Frontal cortex (tissue), 3 donors: ENCODE measurements at regions not wholly inside any gene's neighbourhood (a gene's known extent, or its start where the extent isn't known, plus 50 kb on each side); places are given as distances from the start of the nearest gene placed in this dataset.
"Not testable (repeated sequence)": the region's sequence is repeated elsewhere in the genome, so short reads cannot be mapped to it uniquely, and the experiment has no call there.

Source experiments
- DNase-seq, 2 donors: peaks; one replicate each; pipeline ENCODE4 v3.0.0; 2012; ENCODE audit warnings: low spot score in 2 of 2
- FAIRE-seq: peaks from 2 replicates; lab custom pipeline; 2012; peaks lifted over from hg19 to GRCh38; lab: Jason Lieb, UNC
- donor health status: control.
- donor health status: control.
- donor health status: control.

DNA sequence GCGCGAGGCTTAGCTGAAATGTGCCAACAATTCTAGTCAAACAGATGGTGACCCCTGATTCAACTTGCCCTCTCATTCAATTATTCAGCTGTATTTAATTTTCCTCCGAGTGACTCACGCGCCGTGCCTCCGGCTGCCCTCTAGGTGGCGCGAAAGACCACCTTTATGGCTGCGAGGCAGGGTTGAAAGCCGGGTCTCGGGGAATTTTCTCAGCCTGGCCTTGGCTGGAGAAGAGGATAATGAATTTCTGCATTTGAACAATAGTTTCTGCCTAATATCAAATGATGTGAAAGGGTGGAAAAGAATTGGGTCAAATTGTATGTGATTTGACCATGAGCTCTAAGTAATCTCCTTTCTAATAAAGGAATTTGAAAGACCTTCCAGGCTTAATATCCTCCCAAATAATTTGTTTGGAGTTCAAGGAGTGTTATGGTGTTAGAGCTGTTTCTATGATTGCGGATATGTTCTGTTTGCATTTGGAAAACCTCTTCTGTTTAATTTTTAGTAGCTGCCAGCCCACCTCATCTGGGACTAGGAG lies 310.9 kb downstream of the ZNF536 start:
- DNase-seq (peak; percentile 71 to 84), FAIRE-seq (peak; percentile 89)

DNA sequence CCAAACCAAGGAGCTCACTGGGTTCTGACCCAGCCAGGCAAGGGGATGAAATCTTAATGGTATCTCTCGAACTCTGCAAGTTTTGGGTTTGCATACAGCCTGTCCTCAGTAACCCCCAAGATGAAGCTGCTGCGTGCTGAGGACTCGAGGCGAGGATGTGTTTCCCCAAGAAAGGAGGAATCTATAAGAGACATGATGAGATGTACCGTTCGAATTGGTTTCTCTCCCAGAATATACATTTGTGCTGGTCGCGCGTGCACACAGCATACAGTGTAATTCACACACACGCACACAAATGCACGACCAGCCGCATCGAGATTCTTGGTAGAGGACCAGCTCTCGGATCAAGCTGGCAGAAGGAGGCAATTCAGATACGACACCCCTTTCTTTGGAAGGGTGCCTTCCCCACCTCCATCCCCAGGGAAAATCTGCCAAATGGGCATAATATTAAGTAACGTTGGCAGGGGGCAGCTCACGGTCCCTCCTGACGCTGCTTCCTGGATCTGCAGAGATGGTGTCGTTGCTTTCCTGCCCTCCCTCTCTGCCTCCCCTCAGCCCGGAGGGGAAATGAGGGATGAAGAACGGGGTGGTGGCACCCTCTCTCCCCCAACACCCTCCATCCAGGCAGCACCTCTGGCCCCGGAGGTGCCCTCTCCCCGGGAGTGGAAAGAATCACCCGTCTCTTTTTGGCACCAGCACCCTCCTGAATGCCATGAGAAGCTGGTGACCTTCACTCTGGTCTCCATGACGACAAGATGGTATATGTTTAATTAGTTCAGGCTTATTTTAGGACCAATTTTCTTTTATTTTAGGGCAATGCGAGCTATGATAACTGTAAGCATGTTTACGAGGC lies 310.2 kb downstream of the ZNF536 start:
- no peak for FAIRE-seq
- DNase-seq, result no peak

- DNase-seq (no peak), FAIRE-seq (no peak)
Measured at GRCh38 chr19:30681162-30682100, 309.2 kb downstream of the ZNF536 start.

DNA sequence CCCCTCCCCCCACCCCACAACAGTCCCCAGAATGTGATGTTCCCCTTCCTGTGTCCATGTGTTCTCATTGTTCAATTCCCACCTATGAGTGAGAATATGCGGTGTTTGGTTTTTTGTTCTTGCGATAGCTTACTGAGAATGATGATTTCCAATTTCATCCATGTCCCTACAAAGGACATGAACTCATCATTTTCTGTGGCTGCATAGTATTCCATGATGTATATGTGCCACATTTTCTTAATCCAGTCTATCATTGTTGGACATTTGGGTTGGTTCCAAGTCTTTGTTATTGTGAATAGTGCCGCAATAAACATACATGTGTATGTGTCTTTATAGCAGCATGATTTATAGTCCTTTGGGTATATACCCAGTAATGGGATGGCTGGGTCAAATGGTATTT lies 308.2 kb downstream of the ZNF536 start:
- not testable (repeated sequence) for FAIRE-seq, DNase-seq

GRCh38 chr19:30679789-30680188 lies 307.6 kb downstream of the ZNF536 start:
- DNase-seq (no peak), FAIRE-seq (no peak)

DNA sequence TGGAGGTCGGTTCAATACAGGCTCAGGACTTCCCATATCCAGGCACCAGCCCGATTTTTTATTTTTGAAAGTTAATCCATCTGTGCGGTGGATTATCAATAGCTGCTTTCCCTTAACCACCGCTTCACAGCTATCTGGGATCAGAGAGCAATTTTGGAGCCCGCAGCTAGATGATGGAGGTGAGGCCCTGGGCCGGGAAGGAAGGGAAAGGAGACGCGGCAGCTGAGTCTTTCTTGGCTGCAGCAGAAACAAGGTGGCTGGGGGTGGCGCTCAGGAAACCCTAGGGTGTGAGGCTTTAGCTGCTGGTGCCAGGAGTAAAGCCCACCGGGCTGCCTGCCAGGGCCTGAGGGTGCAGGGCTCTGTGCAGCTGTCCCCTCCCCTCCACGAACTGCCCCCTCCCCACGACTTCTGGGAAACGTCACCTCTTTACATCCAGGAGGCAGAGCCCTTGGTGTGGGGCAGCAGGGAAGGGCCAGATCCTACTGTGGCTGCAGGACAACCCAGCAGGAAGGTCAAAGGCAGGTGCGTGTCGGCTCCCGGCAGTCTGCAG lies 307.0 kb downstream of the ZNF536 start:
- DNase-seq (no peak), FAIRE-seq (no peak)

GRCh38 chr19:30678168-30678567 lies 306.0 kb downstream of the ZNF536 start:
- FAIRE-seq, result no peak
- DNase-seq, result no peak

DNA sequence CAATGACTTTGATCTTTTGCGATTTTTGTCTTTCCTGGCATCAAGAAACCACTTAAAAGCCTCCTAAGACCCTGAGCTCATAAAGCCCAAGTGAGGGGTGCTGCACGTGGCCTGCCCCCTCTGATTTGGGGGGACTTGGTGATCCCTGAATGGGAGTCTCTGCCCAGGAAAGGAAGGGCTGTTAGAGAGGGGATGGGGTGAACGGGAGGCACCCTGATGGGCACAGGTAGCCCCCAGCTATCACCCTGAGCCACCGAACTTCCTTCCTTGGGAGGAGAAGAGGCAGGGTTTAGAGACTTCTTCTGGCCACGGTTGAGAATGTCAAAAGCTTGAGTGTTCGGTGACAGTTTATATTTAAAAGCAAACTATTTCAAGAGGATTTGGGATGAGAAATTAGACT lies 305.5 kb downstream of the ZNF536 start:
- no peak for FAIRE-seq
- no peak for DNase-seq

GRCh38 chr19:30676990-30677679 lies 305.0 kb downstream of the ZNF536 start:
- FAIRE-seq, result no peak
- DNase-seq, result no peak

GRCh38 chr19:30675086-30675485 lies 302.9 kb downstream of the ZNF536 start:
- DNase-seq (no peak), FAIRE-seq (no peak)

GRCh38 chr19:30674656-30675055 lies 302.5 kb downstream of the ZNF536 start:
- DNase-seq (no peak), FAIRE-seq (no peak)

GRCh38 chr19:30673336-30673735 lies 301.2 kb downstream of the ZNF536 start:
- DNase-seq (no peak), FAIRE-seq (no peak)

DNA sequence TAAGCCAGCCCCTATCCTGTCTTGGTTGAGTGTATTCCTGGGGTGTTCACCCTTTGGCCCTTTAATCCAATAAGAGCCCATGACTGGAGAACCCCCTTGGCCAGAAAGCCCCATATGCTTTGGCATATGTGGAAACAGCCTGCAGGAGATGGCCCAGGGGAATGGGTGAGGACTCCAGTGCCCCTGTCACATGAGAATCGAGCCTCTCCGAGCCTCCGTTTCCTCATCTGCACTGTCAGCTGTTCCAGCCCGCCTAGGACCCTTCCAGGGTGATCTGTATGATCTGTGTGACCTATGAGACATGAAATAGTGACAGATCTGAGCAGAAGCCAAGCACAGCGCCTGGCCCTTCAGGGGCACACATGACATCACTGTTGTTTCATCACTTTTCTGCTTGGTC lies 300.7 kb downstream of the ZNF536 start:
- DNase-seq, result no peak
- no peak for FAIRE-seq

DNA sequence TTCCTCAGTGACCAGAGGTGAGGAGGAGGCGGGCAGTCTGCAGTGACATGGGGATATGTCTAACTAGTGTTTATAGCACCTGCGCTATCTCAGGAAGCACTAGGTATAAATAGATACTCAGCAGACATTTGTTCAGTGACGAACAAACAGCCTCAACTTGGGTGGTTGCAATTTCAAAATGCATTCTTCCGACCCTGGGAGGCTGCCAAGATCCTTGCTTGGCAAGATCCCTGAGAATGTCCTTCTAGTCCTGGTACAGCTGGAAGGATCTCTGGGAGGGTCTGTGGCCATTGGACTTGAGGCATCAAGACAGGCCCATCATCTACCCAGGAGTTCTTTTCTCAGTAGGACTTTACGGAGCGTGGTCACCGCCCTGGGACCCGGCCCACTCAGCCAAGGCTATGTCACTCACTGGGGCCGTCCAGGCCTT lies 299.5 kb downstream of the ZNF536 start:
- DNase-seq (no peak), FAIRE-seq (no peak)

- DNase-seq (no peak), FAIRE-seq (no peak)
Measured at GRCh38 chr19:30671367-30671619, 299.1 kb downstream of the ZNF536 start.

DNA sequence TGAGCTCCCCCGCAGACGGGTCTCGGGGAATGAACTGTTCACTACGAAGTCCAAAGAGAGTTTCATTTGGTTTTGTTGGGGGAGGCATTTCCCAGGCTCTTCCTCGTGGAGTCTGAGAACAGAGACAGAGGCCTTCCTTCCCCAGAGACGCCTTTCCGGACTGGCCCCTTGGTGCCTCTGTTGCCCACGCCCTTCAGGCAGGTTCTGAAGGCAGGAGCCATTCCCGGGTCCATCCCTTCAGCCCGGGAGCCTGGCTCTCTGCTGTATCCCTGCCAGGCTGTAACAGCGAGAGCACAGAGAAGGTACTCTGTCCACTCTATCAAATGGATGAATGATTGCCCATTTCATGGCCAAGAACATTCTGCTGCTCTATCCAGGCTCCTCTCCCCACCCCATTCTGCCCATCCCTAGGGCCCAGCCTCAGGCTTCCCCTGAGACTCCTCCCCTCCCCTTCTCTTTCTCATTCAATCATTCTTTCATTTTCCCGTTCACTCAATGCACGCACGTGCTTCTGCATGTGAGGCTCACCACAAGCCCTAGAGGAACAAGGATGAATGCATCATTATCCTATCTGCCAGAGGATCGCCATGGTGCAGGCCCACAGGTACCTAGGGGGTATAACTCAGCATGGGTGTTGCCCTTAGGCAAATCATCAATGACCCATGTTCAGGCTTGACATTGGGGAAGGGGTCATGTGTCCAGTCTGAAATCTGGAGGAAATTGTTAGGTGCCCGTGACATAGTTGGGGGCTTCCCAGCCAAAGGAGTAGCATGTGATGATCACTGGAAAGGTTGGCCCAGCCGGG lies 298.6 kb downstream of the ZNF536 start:
- FAIRE-seq (no peak), DNase-seq (no peak)

GRCh38 chr19:30670011-30670329 lies 297.8 kb downstream of the ZNF536 start:
- DNase-seq (no peak), FAIRE-seq (no peak)

GRCh38 chr19:30669329-30670010 lies 297.3 kb downstream of the ZNF536 start:
- DNase-seq (peak in 1 of 2 donors; percentile 50), FAIRE-seq (no peak)
